LNCaP clone FGC (cell line): ENCODE measurements at regions not wholly inside any gene's neighbourhood (a gene's known extent, or its start where the extent isn't known, plus 50 kb on each side); places are given as distances from the start of the nearest gene placed in this dataset.

Experiments
- DNase-seq: peaks from one replicate; pipeline ENCODE4 v3.0.0-alpha.2; 2011; ENCODE audit warnings: low read depth
- H3K4me3 ChIP-seq: 2 replicates; pipeline ENCODE4 v1.5.1; 2011; ENCODE audit warnings: mild to moderate bottlenecking, low read depth, low read length, control low read depth
- TF ChIP-seq, protein P1 (sequence below): IDR thresholded peaks from 2 replicates; pipeline ENCODE4 v1.5.1; 2012; ENCODE audit warnings: mild to moderate bottlenecking; ENCODE audit not compliant: control insufficient read depth, insufficient read depth; ENCODE audit errors: extremely low read depth

DNA sequence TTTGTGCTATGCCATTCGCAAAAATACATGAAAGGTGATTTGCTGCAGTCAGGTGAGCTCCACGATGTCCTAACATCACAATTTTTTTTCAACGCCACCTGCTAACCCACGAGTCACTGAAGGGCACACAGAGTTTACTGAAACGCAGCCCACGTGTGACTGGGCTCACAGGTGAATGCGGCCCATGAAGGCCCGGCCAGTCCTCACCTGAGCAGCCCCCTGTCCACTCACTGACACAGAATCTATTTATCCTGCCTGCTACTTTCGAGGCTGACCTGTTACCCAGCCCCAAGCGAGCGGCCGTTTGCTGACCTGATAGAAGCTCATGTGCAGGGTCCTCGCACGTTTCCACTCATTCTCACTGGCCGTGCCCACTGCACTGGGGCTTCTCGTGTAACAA is 121.9 kb upstream of the SOX1 start:
- TF ChIP-seq, protein P1, sequence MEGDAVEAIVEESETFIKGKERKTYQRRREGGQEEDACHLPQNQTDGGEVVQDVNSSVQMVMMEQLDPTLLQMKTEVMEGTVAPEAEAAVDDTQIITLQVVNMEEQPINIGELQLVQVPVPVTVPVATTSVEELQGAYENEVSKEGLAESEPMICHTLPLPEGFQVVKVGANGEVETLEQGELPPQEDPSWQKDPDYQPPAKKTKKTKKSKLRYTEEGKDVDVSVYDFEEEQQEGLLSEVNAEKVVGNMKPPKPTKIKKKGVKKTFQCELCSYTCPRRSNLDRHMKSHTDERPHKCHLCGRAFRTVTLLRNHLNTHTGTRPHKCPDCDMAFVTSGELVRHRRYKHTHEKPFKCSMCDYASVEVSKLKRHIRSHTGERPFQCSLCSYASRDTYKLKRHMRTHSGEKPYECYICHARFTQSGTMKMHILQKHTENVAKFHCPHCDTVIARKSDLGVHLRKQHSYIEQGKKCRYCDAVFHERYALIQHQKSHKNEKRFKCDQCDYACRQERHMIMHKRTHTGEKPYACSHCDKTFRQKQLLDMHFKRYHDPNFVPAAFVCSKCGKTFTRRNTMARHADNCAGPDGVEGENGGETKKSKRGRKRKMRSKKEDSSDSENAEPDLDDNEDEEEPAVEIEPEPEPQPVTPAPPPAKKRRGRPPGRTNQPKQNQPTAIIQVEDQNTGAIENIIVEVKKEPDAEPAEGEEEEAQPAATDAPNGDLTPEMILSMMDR, result no peak
- DNase-seq, result no peak
- H3K4me3 ChIP-seq, result no peak overlapping the region

DNA sequence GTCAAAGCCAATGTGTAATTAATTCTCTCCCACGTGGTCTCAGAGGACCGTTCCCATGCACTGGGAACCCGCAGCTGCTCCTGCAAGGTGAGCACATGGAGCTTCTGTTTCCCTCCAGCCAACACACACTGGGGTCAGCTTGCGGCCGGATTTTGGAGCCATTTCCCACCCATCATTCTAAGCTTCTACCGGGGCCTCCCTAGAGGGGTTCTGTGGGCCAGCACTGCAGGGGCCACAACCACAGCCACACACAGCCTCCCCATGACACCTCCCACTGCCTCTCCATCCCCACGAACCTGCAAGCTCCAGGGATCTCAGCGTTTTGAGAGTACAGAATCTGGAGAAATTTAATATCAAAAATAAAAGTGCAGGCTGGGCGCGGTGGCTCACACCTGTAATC is 120.7 kb upstream of the SOX1 start:
- TF ChIP-seq, protein P1, result no peak
- H3K4me3 ChIP-seq, result no peak overlapping the region
- no peak for DNase-seq

DNA sequence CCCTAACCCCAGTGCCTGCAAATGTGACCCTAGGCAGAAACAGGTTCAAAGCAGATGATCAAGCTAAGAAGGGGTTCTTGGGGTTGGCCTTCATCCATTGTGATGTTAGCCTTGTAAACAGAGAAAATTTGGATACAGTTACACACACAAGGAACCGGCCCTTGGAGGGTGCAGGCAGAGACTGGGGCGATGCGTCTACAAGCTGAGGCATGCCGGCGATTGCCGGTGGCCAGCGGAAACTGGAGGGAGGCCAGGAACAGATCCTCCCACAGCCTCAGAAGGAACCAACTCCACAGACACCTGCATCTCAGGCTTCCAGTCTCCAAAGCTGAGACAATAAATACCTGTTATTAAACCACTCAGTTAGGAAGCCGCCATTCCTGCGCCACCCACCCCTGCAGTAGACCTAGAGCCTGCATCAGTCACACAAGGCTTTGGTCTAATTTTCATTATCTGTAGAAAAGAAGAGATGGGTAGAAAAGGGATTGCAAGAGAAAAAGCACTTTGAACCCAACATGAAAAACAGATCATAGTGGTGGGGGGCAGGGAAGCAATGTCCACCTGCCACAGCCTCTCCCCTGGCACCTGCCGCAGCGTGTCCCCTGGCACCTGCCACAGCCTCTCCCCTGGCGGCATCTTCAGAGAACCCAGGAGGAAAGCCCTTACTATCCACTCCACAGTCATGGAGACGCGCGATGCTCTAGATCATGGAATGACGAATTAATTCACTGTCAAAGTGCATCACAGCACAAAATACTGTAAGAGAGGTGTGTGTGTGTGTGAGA is 119.7 kb upstream of the SOX1 start:
- no peak overlapping the region for H3K4me3 ChIP-seq
- no peak for DNase-seq
- TF ChIP-seq, protein P1, result no peak

DNA sequence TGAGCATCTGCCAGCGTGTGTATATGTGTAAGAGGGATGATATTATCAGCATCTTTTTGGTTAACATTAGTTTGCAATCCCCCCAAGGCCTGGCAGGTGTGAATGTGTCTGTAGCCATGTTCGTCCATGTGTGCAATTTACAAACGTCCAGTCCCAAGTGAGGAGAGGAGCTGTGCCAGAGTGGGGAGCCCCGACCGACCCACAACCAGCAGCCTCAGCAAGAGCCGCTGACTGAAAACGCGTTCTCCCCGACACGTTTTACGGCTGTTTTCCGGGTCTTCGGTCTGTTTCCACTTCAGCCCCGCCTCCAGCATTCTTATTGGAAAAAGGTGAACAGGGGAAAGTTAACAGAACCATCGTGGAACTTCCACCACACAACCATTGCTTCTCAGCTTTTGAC is 119.1 kb upstream of the SOX1 start:
- TF ChIP-seq, protein P1, result no peak
- DNase-seq, result no peak
- no peak overlapping the region for H3K4me3 ChIP-seq

DNA sequence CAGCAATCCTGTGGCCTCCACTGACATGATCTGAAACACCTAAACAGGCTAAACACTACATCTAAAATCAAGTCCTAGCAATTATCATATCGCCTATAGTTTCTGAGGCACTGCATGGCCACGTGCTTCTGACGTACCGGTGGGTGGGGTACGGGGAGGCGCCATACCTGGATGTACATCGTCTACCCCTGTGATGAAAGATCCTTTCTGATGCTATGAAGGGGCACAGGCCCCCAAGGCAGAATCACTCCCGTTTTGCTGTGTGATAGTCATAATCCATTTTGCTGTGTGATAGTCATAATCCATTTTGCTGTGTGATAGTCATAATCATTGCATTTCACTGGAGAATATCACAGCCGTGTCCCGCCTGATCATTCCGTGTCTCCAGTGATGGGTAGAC is 118.7 kb upstream of the SOX1 start:
- TF ChIP-seq, protein P1, result no peak
- no peak for DNase-seq
- H3K4me3 ChIP-seq, result no peak overlapping the region

DNA sequence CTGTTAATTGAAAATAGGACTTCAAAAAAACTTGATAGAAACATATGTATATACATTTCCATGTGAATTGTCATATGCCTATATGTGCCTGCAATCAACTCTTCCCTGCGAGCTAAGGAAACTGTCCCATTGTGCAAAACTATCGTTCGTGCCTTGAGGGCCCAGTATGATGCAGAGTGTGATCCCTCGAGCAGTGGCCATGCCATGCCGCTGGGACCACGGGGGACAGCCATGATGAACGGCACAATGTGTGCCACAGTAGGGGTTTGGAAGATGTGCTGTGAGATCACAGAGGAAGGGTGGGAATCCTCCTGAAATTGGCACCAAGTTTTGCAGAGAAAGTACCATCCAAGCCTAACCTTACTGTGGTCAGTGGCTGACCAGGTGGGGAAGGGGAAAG is 118.1 kb upstream of the SOX1 start:
- TF ChIP-seq, protein P1, result no peak
- H3K4me3 ChIP-seq, result no peak overlapping the region
- no peak for DNase-seq

DNA sequence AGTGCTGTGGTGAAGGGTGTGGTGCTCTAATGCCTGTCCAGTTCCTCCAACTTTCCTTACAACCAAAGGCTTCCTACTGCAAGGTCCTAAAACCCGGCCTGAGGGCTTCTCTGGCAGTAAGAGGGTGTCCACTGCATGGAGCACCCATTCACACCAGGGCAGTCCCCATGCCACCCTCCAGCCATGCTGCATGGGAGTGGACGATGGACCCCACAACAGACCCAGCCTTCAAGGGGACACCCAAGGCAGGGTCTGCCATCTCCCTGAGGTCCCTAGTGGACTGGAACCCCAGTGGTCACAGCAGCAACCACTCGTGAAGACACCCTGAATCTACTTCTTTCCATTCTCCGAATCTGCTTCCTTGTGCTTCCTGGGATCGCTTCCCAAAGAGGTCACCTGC is 117.6 kb upstream of the SOX1 start:
- TF ChIP-seq, protein P1, result no peak
- H3K4me3 ChIP-seq, result no peak overlapping the region
- DNase-seq, result no peak
